ENCODE measurements at regions not wholly inside any gene's neighbourhood (a gene's known extent, or its start where the extent isn't known, plus 50 kb on each side); places are given as distances from the start of the nearest gene placed in this dataset.

- no peak for TF ChIP-seq CTCF (IDR thresholded peaks at IDR 0.05; ENCODE audit: partially characterized antibody, unreplicated experiment)
- Mint-ChIP-seq H3K36me3 (ENCODE audit: unreplicated experiment) (peaks cover 11% of the 10 kb centered on the region), H3K4me3 (ENCODE audit: unreplicated experiment) (no peak overlapping the region), H3K9me3 (ENCODE audit: unreplicated experiment) (peaks cover 6% of the 10 kb centered on the region), H3K4me1 (ENCODE audit: low read depth, unreplicated experiment) (no peaks in the 10 kb centered on the region), H3K27me3 (ENCODE audit: unreplicated experiment) (no peaks in the 10 kb centered on the region), H3K27ac (ENCODE audit: unreplicated experiment) (no peak overlapping the region)
- no peak for DNase-seq
These were observed 136.3 kb upstream of the SNX2 start for GRCh38 chr5:122638581-122638980.

- H3K27me3 Mint-ChIP-seq (ENCODE audit: unreplicated experiment) = no peaks in the 10 kb centered on the region
- H3K4me1 Mint-ChIP-seq (ENCODE audit: low read depth, unreplicated experiment) = no peaks in the 10 kb centered on the region
- DNase-seq = no peak
- H3K9me3 Mint-ChIP-seq (ENCODE audit: unreplicated experiment) = peaks cover 6% of the 10 kb centered on the region
- no peak for TF ChIP-seq CTCF (IDR thresholded peaks at IDR 0.05; ENCODE audit: partially characterized antibody, unreplicated experiment)
- H3K36me3 Mint-ChIP-seq (ENCODE audit: unreplicated experiment) = peaks cover 11% of the 10 kb centered on the region
- no peak overlapping the region for H3K27ac Mint-ChIP-seq (ENCODE audit: unreplicated experiment)
- H3K4me3 Mint-ChIP-seq (ENCODE audit: unreplicated experiment) = no peak overlapping the region
These were observed 135.8 kb upstream of the SNX2 start for GRCh38 chr5:122639033-122639432.

- Mint-ChIP-seq H3K4me1 (ENCODE audit: low read depth, unreplicated experiment) (no peaks in the 10 kb centered on the region), H3K27me3 (ENCODE audit: unreplicated experiment) (no peaks in the 10 kb centered on the region), H3K27ac (ENCODE audit: unreplicated experiment) (no peak overlapping the region), H3K4me3 (ENCODE audit: unreplicated experiment) (no peak overlapping the region), H3K36me3 (ENCODE audit: unreplicated experiment) (peaks cover 11% of the 10 kb centered on the region), H3K9me3 (ENCODE audit: unreplicated experiment) (peaks cover 5% of the 10 kb centered on the region)
- no peak for DNase-seq
- TF ChIP-seq CTCF (IDR thresholded peaks at IDR 0.05; ENCODE audit: partially characterized antibody, unreplicated experiment) = no peak
These were observed 135.0 kb upstream of the SNX2 start for GRCh38 chr5:122639864-122640263.

- Mint-ChIP-seq H3K9me3 (ENCODE audit: unreplicated experiment) (no peaks in the 10 kb centered on the region), H3K4me1 (ENCODE audit: low read depth, unreplicated experiment) (no peaks in the 10 kb centered on the region), H3K27ac (ENCODE audit: unreplicated experiment) (no peak overlapping the region), H3K4me3 (ENCODE audit: unreplicated experiment) (no peak overlapping the region), H3K36me3 (ENCODE audit: unreplicated experiment) (no peaks in the 10 kb centered on the region), H3K27me3 (ENCODE audit: unreplicated experiment) (no peaks in the 10 kb centered on the region)
- no peak for DNase-seq
- no peak for TF ChIP-seq CTCF (IDR thresholded peaks at IDR 0.05; ENCODE audit: partially characterized antibody, unreplicated experiment)
These were observed 125.8 kb upstream of the SNX2 start for GRCh38 chr5:122649080-122649479.

- Mint-ChIP-seq H3K4me3 (ENCODE audit: unreplicated experiment) (no peak overlapping the region), H3K4me1 (ENCODE audit: low read depth, unreplicated experiment) (no peaks in the 10 kb centered on the region)
These were observed 121.5 kb upstream of the SNX2 start for GRCh38 chr5:122653087-122654017.

More at GRCh38 chr5:122653087-122654017, 121.5 kb upstream of the SNX2 start:
- DNase-seq = no peak
- H3K36me3 Mint-ChIP-seq (ENCODE audit: unreplicated experiment) = no peaks in the 10 kb centered on the region
- no peak for TF ChIP-seq CTCF (IDR thresholded peaks at IDR 0.05; ENCODE audit: partially characterized antibody, unreplicated experiment)
- H3K9me3 Mint-ChIP-seq (ENCODE audit: unreplicated experiment) = no peaks in the 10 kb centered on the region
- H3K27ac Mint-ChIP-seq (ENCODE audit: unreplicated experiment) = no peak overlapping the region
- no peaks in the 10 kb centered on the region for H3K27me3 Mint-ChIP-seq (ENCODE audit: unreplicated experiment)
